GM12891 (cell line): ENCODE measurements at regions not wholly inside any gene's neighbourhood (a gene's known extent, or its start where the extent isn't known, plus 50 kb on each side); places are given as distances from the start of the nearest gene placed in this dataset.

ENCODE experiments used
- POLR2A ChIP-seq: IDR thresholded peaks from 2 replicates; pipeline ENCODE4 v1.6.1; 2011; ENCODE audit warnings: low read depth, low read length, control low read depth
- POLR2AphosphoS5 ChIP-seq: IDR thresholded peaks from 2 replicates; pipeline ENCODE4 v1.6.1; 2011; ENCODE audit warnings: low read depth, low read length, control low read depth
- POU2F2 ChIP-seq: IDR thresholded peaks from 2 replicates; pipeline ENCODE4 v1.6.1; 2011; ENCODE audit warnings: low read depth, mild to moderate bottlenecking, control low read depth, low read length, moderate library complexity
- SPI1 ChIP-seq: IDR thresholded peaks from 2 replicates; pipeline ENCODE4 v1.6.1; 2011; ENCODE audit warnings: low read depth, low read length, control low read depth
- TAF1 ChIP-seq: IDR thresholded peaks from 2 replicates; pipeline ENCODE4 v1.6.1; 2011; ENCODE audit warnings: low read depth, low read length, control low read depth

GRCh38 chr5:5772202-5772601 lies 349.7 kb downstream of the ICE1 start:
- TF ChIP-seq POLR2A = no peak
- TF ChIP-seq TAF1 = no peak
- no peak for TF ChIP-seq POU2F2
- no peak for TF ChIP-seq POLR2AphosphoS5
- TF ChIP-seq SPI1 = no peak
